Brain microvascular endothelial cell (primary cell): ENCODE measurements at regions not wholly inside any gene's neighbourhood (a gene's known extent, or its start where the extent isn't known, plus 50 kb on each side); places are given as distances from the start of the nearest gene placed in this dataset.

Experiments used
- DNase-seq: peaks from one replicate; pipeline ENCODE4 v3.0.0-alpha.2; 2020
- H3K27ac ChIP-seq: fragments of 250-450 bp; sonication (Bioruptor Pico); 2 replicates; pipeline ENCODE4 v1.5.1; 2020; ENCODE audit warnings: mild to moderate bottlenecking, moderate library complexity
- H3K27me3 ChIP-seq: fragments of 250-450 bp; sonication (Bioruptor Pico); replicated peaks from 2 replicates; pipeline ENCODE4 v1.5.1; 2020; ENCODE audit warnings: mild to moderate bottlenecking
- H3K36me3 ChIP-seq: fragments of 250-450 bp; sonication (Bioruptor Pico); replicated peaks from 2 replicates; pipeline ENCODE4 v1.5.1; 2020; ENCODE audit warnings: mild to moderate bottlenecking
- H3K4me3 ChIP-seq: 2 replicates; pipeline ENCODE4 v1.5.1; 2011; ENCODE audit warnings: low read depth, mild to moderate bottlenecking, control low read depth, low read length, moderate library complexity
- in situ Hi-C: cut with HindIII; loops from 2 replicates; pipeline ENCODE4 v1.10.0; 2017; ENCODE audit warnings: low sequenced_read_pairs, low pct_ligation_motif_present
- TF ChIP-seq, protein P1 (sequence below): IDR thresholded peaks from 2 replicates; pipeline ENCODE4 v1.5.1; 2011; ENCODE audit warnings: low read depth, mild to moderate bottlenecking, moderate library complexity, low read length, control low read depth, inconsistent platforms; ENCODE audit errors: missing control alignments

- no peak overlapping the region for H3K27ac ChIP-seq
- H3K4me3 ChIP-seq = no peak overlapping the region
- in situ Hi-C loops = no loop called here
- H3K36me3 ChIP-seq = no peaks in the 10 kb centered on the region
- TF ChIP-seq, protein P1, sequence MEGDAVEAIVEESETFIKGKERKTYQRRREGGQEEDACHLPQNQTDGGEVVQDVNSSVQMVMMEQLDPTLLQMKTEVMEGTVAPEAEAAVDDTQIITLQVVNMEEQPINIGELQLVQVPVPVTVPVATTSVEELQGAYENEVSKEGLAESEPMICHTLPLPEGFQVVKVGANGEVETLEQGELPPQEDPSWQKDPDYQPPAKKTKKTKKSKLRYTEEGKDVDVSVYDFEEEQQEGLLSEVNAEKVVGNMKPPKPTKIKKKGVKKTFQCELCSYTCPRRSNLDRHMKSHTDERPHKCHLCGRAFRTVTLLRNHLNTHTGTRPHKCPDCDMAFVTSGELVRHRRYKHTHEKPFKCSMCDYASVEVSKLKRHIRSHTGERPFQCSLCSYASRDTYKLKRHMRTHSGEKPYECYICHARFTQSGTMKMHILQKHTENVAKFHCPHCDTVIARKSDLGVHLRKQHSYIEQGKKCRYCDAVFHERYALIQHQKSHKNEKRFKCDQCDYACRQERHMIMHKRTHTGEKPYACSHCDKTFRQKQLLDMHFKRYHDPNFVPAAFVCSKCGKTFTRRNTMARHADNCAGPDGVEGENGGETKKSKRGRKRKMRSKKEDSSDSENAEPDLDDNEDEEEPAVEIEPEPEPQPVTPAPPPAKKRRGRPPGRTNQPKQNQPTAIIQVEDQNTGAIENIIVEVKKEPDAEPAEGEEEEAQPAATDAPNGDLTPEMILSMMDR = no peak
- no peak for DNase-seq
- H3K27me3 ChIP-seq = no peaks in the 10 kb centered on the region
These were observed 593.8 kb downstream of the ISL1 start for GRCh38 chr5:51977014-51977413.

GRCh38 chr5:51983161-51983560 lies 599.9 kb downstream of the ISL1 start:
- TF ChIP-seq, protein P1 = no peak
- H3K27me3 ChIP-seq = no peaks in the 10 kb centered on the region
- in situ Hi-C loops = no loop called here
- H3K27ac ChIP-seq = no peak overlapping the region
- no peak overlapping the region for H3K4me3 ChIP-seq
- H3K36me3 ChIP-seq = no peaks in the 10 kb centered on the region
- no peak for DNase-seq

- Histone ChIP-seq H3K4me3 (no peak overlapping the region), H3K27ac (no peak overlapping the region), H3K27me3 (no peaks in the 10 kb centered on the region), H3K36me3 (no peaks in the 10 kb centered on the region)
- TF ChIP-seq, protein P1 = no peak
- in situ Hi-C loops = no loop called here
- DNase-seq = no peak
These were observed 603.5 kb downstream of the ISL1 start for GRCh38 chr5:51986733-51987132.

- H3K36me3 ChIP-seq = no peaks in the 10 kb centered on the region
- in situ Hi-C loops = no loop called here
- no peak overlapping the region for H3K4me3 ChIP-seq
- TF ChIP-seq, protein P1 = no peak
- DNase-seq = no peak
- no peaks in the 10 kb centered on the region for H3K27me3 ChIP-seq
- no peak overlapping the region for H3K27ac ChIP-seq
These were observed 604.0 kb downstream of the ISL1 start for GRCh38 chr5:51987239-51987638.

DNA sequence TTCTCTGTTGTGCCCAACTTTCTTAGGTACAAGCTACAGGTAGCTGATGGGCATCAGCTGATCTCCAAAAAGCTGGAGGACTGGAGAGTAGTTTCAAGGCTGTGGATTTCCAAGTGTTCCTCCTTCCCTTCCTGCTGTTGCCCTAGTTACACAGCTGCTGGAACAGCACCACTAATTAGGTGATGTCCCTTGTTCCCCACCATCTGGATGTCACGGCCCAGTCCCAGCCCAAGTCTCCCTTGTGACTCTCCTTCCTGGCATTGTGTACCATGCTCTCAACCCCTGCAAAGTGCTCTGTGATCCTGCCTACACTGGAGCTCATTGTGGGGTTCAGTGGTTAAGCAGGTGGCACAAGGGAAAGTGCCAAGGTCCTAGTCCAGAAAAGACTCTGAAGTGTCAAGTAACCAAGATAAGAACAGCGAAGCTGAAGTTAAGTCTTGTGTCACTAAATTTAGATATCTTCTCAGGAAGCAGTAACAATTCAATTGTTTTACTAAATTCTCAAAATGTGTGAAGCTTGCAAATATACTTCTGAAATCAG lies 604.5 kb downstream of the ISL1 start:
- in situ Hi-C loops = no loop called here
- Histone ChIP-seq H3K27ac (no peak overlapping the region), H3K36me3 (no peaks in the 10 kb centered on the region), H3K4me3 (no peak overlapping the region), H3K27me3 (no peaks in the 10 kb centered on the region)
- DNase-seq = no peak
- TF ChIP-seq, protein P1 = no peak

- TF ChIP-seq, protein P1 = no peak
- DNase-seq = no peak
- in situ Hi-C loops = no loop called here
- Histone ChIP-seq H3K27me3 (no peaks in the 10 kb centered on the region), H3K4me3 (no peak overlapping the region), H3K36me3 (no peaks in the 10 kb centered on the region), H3K27ac (no peak overlapping the region)
These were observed 605.4 kb downstream of the ISL1 start for GRCh38 chr5:51988634-51989033.
